Activated naive CD4-positive, alpha-beta T cell treated with anti-CD3 and anti-CD28 coated beads for 36 hours (primary cell): ENCODE measurements at regions not wholly inside any gene's neighbourhood (a gene's known extent, or its start where the extent isn't known, plus 50 kb on each side); places are given as distances from the start of the nearest gene placed in this dataset.

Experiments used
- CTCF ChIA-PET: fragments of 350-600 bp; sonication (Branson Sonifier 250); formaldehyde crosslinking; loops from one replicate; lab custom pipeline; 2021; ENCODE audit warnings: antibody characterized with exemption; lab: Charles Lee
- DNase-seq: peaks from one replicate; pipeline ENCODE4 v3.0.0-alpha.2; 2020
- H3K27ac Mint-ChIP-seq: one replicate; pipeline ENCODE4 v1.8.0; 2021; ENCODE audit warnings: mild to moderate bottlenecking, mixed read lengths
- H3K27me3 Mint-ChIP-seq: one replicate; pipeline ENCODE4 v1.8.0; 2021; ENCODE audit warnings: low read depth, mixed read lengths
- H3K36me3 Mint-ChIP-seq: one replicate; pipeline ENCODE4 v1.8.0; 2021; ENCODE audit warnings: low read depth, mixed read lengths
- H3K4me1 Mint-ChIP-seq: one replicate; pipeline ENCODE4 v1.8.0; 2021; ENCODE audit warnings: low read depth, mixed read lengths
- H3K4me3 Mint-ChIP-seq: one replicate; pipeline ENCODE4 v1.8.0; 2021; ENCODE audit warnings: mild to moderate bottlenecking, moderate library complexity, mixed read lengths
- H3K9me3 Mint-ChIP-seq: one replicate; pipeline ENCODE4 v1.8.0; 2021; ENCODE audit warnings: mixed read lengths
- intact Hi-C: fragments of 100-400 bp; cut with micrococcal nuclease; formaldehyde crosslinking; loops from one replicate; pipeline ENCODE4 v1.15.1; 2023

- Mint-ChIP-seq H3K4me1 (no peaks in the 10 kb centered on the region), H3K36me3 (no peaks in the 10 kb centered on the region), H3K4me3 (no peak overlapping the region), H3K9me3 (no peaks in the 10 kb centered on the region), H3K27me3 (no peaks in the 10 kb centered on the region), H3K27ac (no peak overlapping the region)
- intact Hi-C loops: no loop called here
- CTCF ChIA-PET: no interaction called here
- no peak for DNase-seq
Measured at GRCh38 chr14:62314871-62315270, 552.7 kb downstream of the SNAPC1 start.

GRCh38 chr14:62315631-62316030 lies 553.4 kb downstream of the SNAPC1 start:
- CTCF ChIA-PET: no interaction called here
- no peak for DNase-seq
- Mint-ChIP-seq H3K4me1 (no peaks in the 10 kb centered on the region), H3K27me3 (no peaks in the 10 kb centered on the region), H3K27ac (no peak overlapping the region), H3K4me3 (no peak overlapping the region), H3K9me3 (no peaks in the 10 kb centered on the region), H3K36me3 (no peaks in the 10 kb centered on the region)
- intact Hi-C loops: no loop called here

DNA sequence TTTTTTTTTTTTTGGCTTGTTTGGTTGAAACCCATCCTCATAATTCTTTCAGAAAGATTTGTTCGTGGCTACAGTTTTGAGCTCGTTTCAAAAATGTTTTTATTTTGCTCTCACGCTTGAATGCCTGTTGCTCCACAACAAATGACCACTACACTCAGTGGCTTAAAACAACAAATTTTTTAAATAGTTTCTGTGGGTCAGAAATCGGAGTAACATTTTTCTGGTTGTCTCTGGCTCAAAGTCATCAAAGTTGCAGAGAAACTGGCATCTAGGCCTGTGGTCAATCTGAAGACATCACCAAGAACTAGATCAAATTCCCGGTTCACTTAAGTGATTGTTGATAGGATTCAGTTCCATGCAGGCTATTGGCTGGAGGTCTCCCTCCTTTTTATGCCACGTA lies 560.0 kb downstream of the SNAPC1 start:
- H3K4me1 Mint-ChIP-seq: no peaks in the 10 kb centered on the region
- H3K4me3 Mint-ChIP-seq: no peak overlapping the region
- H3K36me3 Mint-ChIP-seq: no peaks in the 10 kb centered on the region
- H3K27me3 Mint-ChIP-seq: no peaks in the 10 kb centered on the region
- no peak overlapping the region for H3K27ac Mint-ChIP-seq
- peaks cover 1% of the 10 kb centered on the region for H3K9me3 Mint-ChIP-seq
- intact Hi-C loops: no loop called here
- no peak for DNase-seq
- CTCF ChIA-PET: no interaction called here

DNA sequence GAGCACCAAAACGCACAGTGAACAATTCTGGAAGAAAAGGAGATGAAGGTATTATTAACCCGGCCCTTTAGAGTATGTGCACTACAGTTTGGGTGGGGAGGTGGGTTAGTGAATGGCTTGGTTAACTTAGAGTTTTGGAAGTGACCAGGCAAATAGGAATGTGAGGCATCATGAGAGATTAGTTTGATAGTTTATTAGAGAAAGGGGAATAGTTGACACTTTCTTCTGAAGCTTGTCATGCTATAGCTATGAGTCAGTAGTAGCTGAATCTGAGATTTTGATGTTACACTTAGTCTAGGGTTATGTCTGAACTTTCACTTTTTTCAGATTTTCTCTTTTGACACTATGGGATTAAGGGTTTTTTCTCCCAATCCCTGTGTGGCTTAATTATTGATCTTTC lies 567.2 kb downstream of the SNAPC1 start:
- Mint-ChIP-seq H3K36me3 (no peaks in the 10 kb centered on the region), H3K4me3 (no peak overlapping the region), H3K27me3 (no peaks in the 10 kb centered on the region), H3K9me3 (peaks cover 7% of the 10 kb centered on the region), H3K4me1 (no peaks in the 10 kb centered on the region), H3K27ac (no peak overlapping the region)
- intact Hi-C loops: no loop called here
- CTCF ChIA-PET: no interaction called here
- DNase-seq: no peak

GRCh38 chr14:62347562-62348011 lies 585.4 kb downstream of the SNAPC1 start:
- CTCF ChIA-PET: no interaction called here
- Mint-ChIP-seq H3K4me1 (no peaks in the 10 kb centered on the region), H3K27ac (no peak overlapping the region), H3K9me3 (peaks cover 6% of the 10 kb centered on the region), H3K4me3 (no peak overlapping the region), H3K36me3 (no peaks in the 10 kb centered on the region), H3K27me3 (no peaks in the 10 kb centered on the region)
- intact Hi-C loops: no loop called here
- DNase-seq: no peak

- Mint-ChIP-seq H3K4me3 (no peak overlapping the region), H3K36me3 (no peaks in the 10 kb centered on the region), H3K9me3 (peaks cover 23% of the 10 kb centered on the region), H3K4me1 (no peaks in the 10 kb centered on the region), H3K27me3 (peaks cover 2% of the 10 kb centered on the region), H3K27ac (no peak overlapping the region)
- no peak for DNase-seq
- CTCF ChIA-PET: no interaction called here
- intact Hi-C loops: no loop called here
Measured at GRCh38 chr14:62357362-62357761, 595.1 kb downstream of the SNAPC1 start.

DNA sequence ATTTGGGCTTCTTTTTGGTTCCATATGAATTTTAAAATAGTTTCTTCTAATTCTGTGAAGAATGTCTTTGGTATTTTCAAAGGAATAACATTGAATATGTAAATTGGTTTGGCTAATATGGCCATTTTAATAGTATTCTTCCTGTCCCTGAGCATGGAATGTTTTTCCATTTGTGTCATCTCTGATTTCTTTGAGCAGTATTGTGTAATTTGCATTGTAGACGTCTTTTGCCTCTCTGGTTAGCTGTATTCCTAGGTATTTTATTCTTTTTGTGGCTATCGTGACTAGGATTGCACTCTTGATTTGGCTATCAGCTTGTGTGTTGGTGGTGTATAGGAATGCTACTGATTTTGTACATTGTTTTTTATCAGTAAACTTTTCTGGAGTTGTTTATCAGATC lies 601.9 kb downstream of the SNAPC1 start:
- Mint-ChIP-seq H3K36me3 (no peaks in the 10 kb centered on the region), H3K4me3 (no peak overlapping the region), H3K27me3 (peaks cover 2% of the 10 kb centered on the region), H3K9me3 (no peaks in the 10 kb centered on the region), H3K27ac (no peak overlapping the region), H3K4me1 (no peaks in the 10 kb centered on the region)
- no peak for DNase-seq
- CTCF ChIA-PET: no interaction called here
- intact Hi-C loops: no loop called here

- no peaks in the 10 kb centered on the region for H3K9me3 Mint-ChIP-seq
- no peaks in the 10 kb centered on the region for H3K36me3 Mint-ChIP-seq
- H3K27me3 Mint-ChIP-seq: no peaks in the 10 kb centered on the region
- no peak for DNase-seq
- no peaks in the 10 kb centered on the region for H3K4me1 Mint-ChIP-seq
- intact Hi-C loops: no loop called here
- H3K27ac Mint-ChIP-seq: no peak overlapping the region
- no peak overlapping the region for H3K4me3 Mint-ChIP-seq
- CTCF ChIA-PET: no interaction called here
Measured at GRCh38 chr14:62364800-62365280, 602.6 kb downstream of the SNAPC1 start.

DNA sequence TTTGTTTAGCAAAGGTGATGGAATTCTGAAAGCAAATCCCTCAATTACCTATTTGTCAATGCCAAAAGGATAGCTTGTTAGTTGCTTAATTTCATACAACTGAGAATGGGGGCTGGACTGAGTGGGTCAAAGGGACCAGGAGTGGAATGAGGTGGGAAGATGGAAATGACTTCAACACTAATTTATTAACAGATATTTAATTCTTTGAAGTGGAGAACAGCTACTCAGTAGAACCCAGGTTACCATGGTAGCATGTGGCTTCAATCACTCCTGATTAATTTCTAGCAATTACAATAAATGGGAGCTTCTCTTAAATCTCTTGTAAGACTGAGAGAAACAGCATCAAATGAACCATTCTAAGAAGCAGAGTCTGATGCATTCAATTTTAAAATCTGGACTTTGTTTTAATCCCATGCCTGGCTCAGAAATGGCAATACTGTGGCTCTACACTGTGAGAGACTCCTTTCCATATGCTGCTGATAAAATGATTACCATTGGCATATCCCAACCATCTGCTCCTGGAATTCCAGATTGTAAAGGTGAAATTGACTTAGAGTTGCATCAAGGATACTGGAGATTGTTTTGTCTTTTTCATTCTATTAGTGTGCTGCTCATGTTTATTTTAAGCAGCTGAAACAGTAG lies 607.8 kb downstream of the SNAPC1 start:
- no peak for DNase-seq
- CTCF ChIA-PET: no interaction called here
- Mint-ChIP-seq H3K9me3 (peaks cover 3% of the 10 kb centered on the region), H3K36me3 (no peaks in the 10 kb centered on the region), H3K4me3 (no peak overlapping the region), H3K27ac (no peak overlapping the region), H3K4me1 (no peaks in the 10 kb centered on the region), H3K27me3 (no peaks in the 10 kb centered on the region)
- intact Hi-C loops: no loop called here

GRCh38 chr14:62373944-62374343 lies 611.7 kb downstream of the SNAPC1 start:
- Mint-ChIP-seq H3K36me3 (no peaks in the 10 kb centered on the region), H3K27ac (no peak overlapping the region), H3K27me3 (no peaks in the 10 kb centered on the region), H3K4me1 (no peaks in the 10 kb centered on the region), H3K9me3 (peaks cover 13% of the 10 kb centered on the region), H3K4me3 (no peak overlapping the region)
- intact Hi-C loops: no loop called here
- CTCF ChIA-PET: no interaction called here
- no peak for DNase-seq

DNA sequence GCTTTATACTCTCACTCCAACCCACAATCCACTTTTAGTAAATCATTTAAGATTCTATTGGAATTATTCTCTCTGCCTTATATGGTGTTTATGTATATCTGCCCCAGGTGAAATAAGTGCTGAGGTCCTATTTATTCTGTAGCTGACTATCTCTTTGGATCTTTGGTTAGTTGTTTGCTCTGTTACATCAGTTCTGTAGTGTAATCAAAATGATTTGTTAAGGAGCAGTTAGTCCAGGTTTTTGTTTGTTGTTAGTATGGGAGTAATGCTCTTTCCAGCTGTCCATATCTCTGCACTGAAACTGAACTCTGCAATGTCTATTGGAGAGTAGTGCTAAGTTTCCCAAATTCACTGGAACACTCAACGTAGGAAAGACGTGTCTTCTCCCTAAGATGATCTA lies 615.8 kb downstream of the SNAPC1 start:
- H3K4me1 Mint-ChIP-seq: no peaks in the 10 kb centered on the region
- H3K4me3 Mint-ChIP-seq: no peak overlapping the region
- intact Hi-C loops: no loop called here

GRCh38 chr14:62381311-62382070 lies 619.3 kb downstream of the SNAPC1 start:
- no peaks in the 10 kb centered on the region for H3K36me3 Mint-ChIP-seq
- no peak overlapping the region for H3K27ac Mint-ChIP-seq
- no peak overlapping the region for H3K4me3 Mint-ChIP-seq
- no peaks in the 10 kb centered on the region for H3K27me3 Mint-ChIP-seq
- H3K9me3 Mint-ChIP-seq: peaks cover 14% of the 10 kb centered on the region
- CTCF ChIA-PET: no interaction called here
- H3K4me1 Mint-ChIP-seq: no peaks in the 10 kb centered on the region
- intact Hi-C loops: no loop called here
- no peak for DNase-seq

More for the DNA sequence above, 615.8 kb downstream of the SNAPC1 start:
- H3K9me3 Mint-ChIP-seq: peaks cover 10% of the 10 kb centered on the region
- CTCF ChIA-PET: no interaction called here
- H3K27ac Mint-ChIP-seq: no peak overlapping the region
- no peaks in the 10 kb centered on the region for H3K27me3 Mint-ChIP-seq
- no peak for DNase-seq
- H3K36me3 Mint-ChIP-seq: no peaks in the 10 kb centered on the region

- no peaks in the 10 kb centered on the region for H3K36me3 Mint-ChIP-seq
- DNase-seq: no peak
- H3K27me3 Mint-ChIP-seq: no peaks in the 10 kb centered on the region
- intact Hi-C loops: no loop called here
- H3K27ac Mint-ChIP-seq: no peak overlapping the region
- H3K4me1 Mint-ChIP-seq: no peaks in the 10 kb centered on the region
- no peak overlapping the region for H3K4me3 Mint-ChIP-seq
- H3K9me3 Mint-ChIP-seq: no peaks in the 10 kb centered on the region
- CTCF ChIA-PET: no interaction called here
Measured at GRCh38 chr14:62409169-62409568, 636.1 kb downstream of the KCNH5 start.
